Lung (tissue), 11 donors: ENCODE measurements at regions not wholly inside any gene's neighbourhood (a gene's known extent, or its start where the extent isn't known, plus 50 kb on each side); places are given as distances from the start of the nearest gene placed in this dataset.
"Not testable (repeated sequence)": the region's sequence is repeated elsewhere in the genome, so short reads cannot be mapped to it uniquely, and the experiment has no call there.

ENCODE experiments used
- ATAC-seq: fragments of 200-7000 bp; cut with Tn5 transposase; one replicate; pipeline ENCODE4 v1.9.1; 2020; ENCODE audit warnings: moderate number of reproducible peaks; ENCODE audit not compliant: insufficient read depth, low FRiP score
- DNase-seq, 3 donors: peaks; one replicate each; pipeline ENCODE4 v3.0.0-alpha.2; 2013 to 2017
- H3K27ac ChIP-seq, 2 donors: one replicate each; pipeline ENCODE4 v1.5.1; 2013; ENCODE audit warnings: mild to moderate bottlenecking in 2 of 2, moderate library complexity in 2 of 2, control low read depth in 1 of 2, inconsistent platforms in 1 of 2, low read depth in 1 of 2, low read length in 1 of 2
- H3K27me3 ChIP-seq, 3 donors: one replicate each; pipeline ENCODE4 v1.5.1; 2013; ENCODE audit warnings: low read length in 2 of 3; ENCODE audit not compliant: control insufficient read depth in 3 of 3, insufficient read depth in 3 of 3
- H3K36me3 ChIP-seq, 4 donors: one replicate each; pipeline ENCODE4 v1.5.1; 2013; ENCODE audit warnings: low read length in 4 of 4, mild to moderate bottlenecking in 1 of 4, moderate library complexity in 1 of 4; ENCODE audit not compliant: control insufficient read depth in 4 of 4, insufficient read depth in 4 of 4
- H3K4me1 ChIP-seq, 5 donors: one replicate each; pipeline ENCODE4 v1.5.1; 2013; ENCODE audit warnings: low read length in 5 of 5, mild to moderate bottlenecking in 2 of 5, moderate library complexity in 1 of 5; ENCODE audit not compliant: control insufficient read depth in 5 of 5, insufficient read depth in 5 of 5
- H3K4me3 ChIP-seq: one replicate; pipeline ENCODE4 v1.5.1; 2013; ENCODE audit warnings: mild to moderate bottlenecking, control low read depth, moderate library complexity
- H3K9ac ChIP-seq, 2 donors: one replicate each; pipeline ENCODE4 v1.5.1; 2013; ENCODE audit warnings: low read length in 2 of 2, control low read depth in 1 of 2; ENCODE audit not compliant: insufficient read depth in 1 of 2
- H3K9me3 ChIP-seq, 4 donors: one replicate each; pipeline ENCODE4 v1.5.1; 2013; ENCODE audit warnings: low read length in 3 of 4, mild to moderate bottlenecking in 1 of 4, moderate library complexity in 1 of 4; ENCODE audit not compliant: control insufficient read depth in 4 of 4, insufficient read depth in 3 of 4
- CTCF ChIP-seq: IDR thresholded peaks from 2 replicates; pipeline ENCODE4 v1.5.1; 2012; ENCODE audit warnings: mild to moderate bottlenecking; ENCODE audit errors: control extremely low read depth, extremely low read depth
- WGBS, 2 donors: extraction: QIAGEN DNeasy Blood & Tissue Kit; methylation state at CpG; one replicate each; pipeline ENCODE4 v1.1.7; 2013; 5-methylcytosine and 5-hydroxymethylcytosine counted together
- donor health status: control.
- donor health status: control.
- donor health status: Bipolar disorder and iron deficiency.
- donor health status: healthy.
- donor health status: DM: yes; HTN: yes; CAD: no.

GRCh38 chr5:32534041-32534440 is 51.3 kb upstream of the SUB1 start:
- Histone ChIP-seq H3K9ac (no peak overlapping the region), H3K9me3 (no peaks in the 10 kb centered on the region), H3K27ac (no peak overlapping the region), H3K4me1 (peaks cover 0 to 9% (median 0%) of the 10 kb centered on the region in 5 donors), H3K36me3 (no peaks in the 10 kb centered on the region), H3K27me3 (no peaks in the 10 kb centered on the region), H3K4me3 (no peak overlapping the region)
- 26 to 29% methylated on average over 1 of the region's 1 CpG for WGBS, 2 donors
- DNase-seq (peak in 1 of 3 donors; percentile 13), ATAC-seq (no peak)
- TF ChIP-seq CTCF = no peak

- H3K27me3 ChIP-seq = no peaks in the 10 kb centered on the region
- H3K27ac ChIP-seq = no peak overlapping the region
- peaks cover 0 to 9% (median 0%) of the 10 kb centered on the region in 5 donors for H3K4me1 ChIP-seq
- no peak overlapping the region for H3K9ac ChIP-seq
- no peaks in the 10 kb centered on the region for H3K36me3 ChIP-seq
- no peak overlapping the region for H3K4me3 ChIP-seq
- peak in 2 of 3 donors; percentile 23 for DNase-seq
- no peak for TF ChIP-seq CTCF
- H3K9me3 ChIP-seq = no peaks in the 10 kb centered on the region
- WGBS, 2 donors = 50 to 71% methylated on average over 8 of the region's 8 CpGs
- no peak for ATAC-seq
Measured at GRCh38 chr5:32531885-32532520, 53.4 kb upstream of the SUB1 start.

GRCh38 chr5:32527321-32527720 is 58.0 kb upstream of the SUB1 start:
- H3K4me3 ChIP-seq, DNase-seq, H3K36me3 ChIP-seq, H3K27ac ChIP-seq, H3K9me3 ChIP-seq, H3K4me1 ChIP-seq, H3K9ac ChIP-seq, ATAC-seq, H3K27me3 ChIP-seq: not testable (repeated sequence)
- 96 to 98% methylated on average over 3 of the region's 3 CpGs for WGBS, 2 donors

GRCh38 chr5:32526810-32527209 is 58.5 kb upstream of the SUB1 start:
- no peak for DNase-seq
- Histone ChIP-seq H3K36me3 (no peaks in the 10 kb centered on the region), H3K9me3 (no peaks in the 10 kb centered on the region), H3K27me3 (no peaks in the 10 kb centered on the region), H3K9ac (no peak overlapping the region), H3K27ac (no peak overlapping the region), H3K4me3 (no peak overlapping the region), H3K4me1 (peaks cover 0 to 6% (median 0%) of the 10 kb centered on the region in 5 donors)
- WGBS, 2 donors = 24 to 31% methylated on average over 1 of the region's 1 CpG
- ATAC-seq = no peak
- no peak for TF ChIP-seq CTCF
